Neutrophil (primary cell): ENCODE measurements at regions not wholly inside any gene's neighbourhood (a gene's known extent, or its start where the extent isn't known, plus 50 kb on each side); places are given as distances from the start of the nearest gene placed in this dataset.

Experiments
- H3K27ac ChIP-seq: fragments of 200-600 bp; sonication (generic); 2 replicates; pipeline ENCODE4 v1.5.1; 2016; ENCODE audit warnings: mild to moderate bottlenecking, moderate library complexity
- H3K27me3 ChIP-seq: fragments of 200-600 bp; sonication (generic); 2 replicates; pipeline ENCODE4 v1.6.0; 2016; ENCODE audit warnings: mild to moderate bottlenecking
- H3K36me3 ChIP-seq: fragments of 200-600 bp; sonication (generic); 2 replicates; pipeline ENCODE4 v1.5.1; 2017
- H3K4me1 ChIP-seq, 2 experiments: fragments of 200-600 bp in 1 of 2; sonication (generic) in 1 of 2; 1 replicate in 1 of 2; 2 replicates in 1 of 2; pipeline versions ENCODE4 v1.5.1 to v1.6.1; 2013 to 2016; ENCODE audit warnings: low read depth in 1 of 2, low read length in 1 of 2, mild to moderate bottlenecking in 1 of 2, moderate library complexity in 1 of 2; ENCODE audit not compliant: control insufficient read depth in 1 of 2, insufficient read depth in 1 of 2
- H3K4me3 ChIP-seq, 2 experiments: fragments of 200-600 bp in 1 of 2; sonication (generic) in 1 of 2; 1 replicate in 1 of 2; 2 replicates in 1 of 2; pipeline ENCODE4 v1.5.1; 2013 to 2016; ENCODE audit warnings: low read depth in 1 of 2, low read length in 1 of 2, mild to moderate bottlenecking in 1 of 2, moderate library complexity in 1 of 2
- H3K9me3 ChIP-seq: fragments of 200-600 bp; sonication (generic); 2 replicates; pipeline ENCODE4 v1.5.1; 2016
- CTCF ChIP-seq: fragments of 200-600 bp; sonication (generic); IDR thresholded peaks from 2 replicates; pipeline ENCODE4 v1.5.1; 2016; ENCODE audit warnings: antibody characterized with exemption

DNA sequence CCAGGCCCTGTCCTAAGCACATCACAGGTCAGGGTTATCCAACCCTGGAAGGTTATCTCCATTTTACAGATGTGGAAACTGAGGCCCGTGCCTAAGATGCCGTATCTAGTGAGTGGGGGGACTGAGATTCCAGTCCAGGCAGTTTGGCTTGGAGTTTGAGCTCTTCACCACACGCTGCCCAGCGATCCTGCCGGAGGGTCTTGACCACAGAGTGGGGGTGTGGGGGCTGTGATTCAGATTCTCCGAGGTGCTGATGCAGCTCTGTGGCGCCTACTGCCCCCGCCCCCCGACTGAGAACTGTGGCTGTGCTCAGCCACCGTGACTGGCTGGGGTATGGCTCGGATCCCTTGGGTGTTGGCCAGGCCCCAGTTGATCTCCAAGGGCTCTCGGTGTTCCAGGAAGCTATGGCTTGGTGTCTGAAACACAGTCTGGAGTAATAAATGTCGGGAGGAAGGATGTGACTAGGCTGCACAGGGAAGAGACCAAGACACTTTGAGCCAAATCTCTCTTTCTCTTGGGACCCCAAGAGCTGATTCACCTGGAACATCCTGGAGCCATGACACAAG is 60.6 kb upstream of the RASD2 start:
- H3K27me3 ChIP-seq = peaks cover 80% of the 10 kb centered on the region
- H3K4me3 ChIP-seq = no peak overlapping the region
- no peaks in the 10 kb centered on the region for H3K4me1 ChIP-seq
- no peaks in the 10 kb centered on the region for H3K36me3 ChIP-seq
- no peak overlapping the region for H3K27ac ChIP-seq
- H3K9me3 ChIP-seq = no peaks in the 10 kb centered on the region
- no peak for TF ChIP-seq CTCF

- H3K4me3 ChIP-seq = no peak overlapping the region
- no peaks in the 10 kb centered on the region for H3K9me3 ChIP-seq
- H3K27me3 ChIP-seq = peaks cover 72% of the 10 kb centered on the region
- TF ChIP-seq CTCF = no peak
- no peak overlapping the region for H3K27ac ChIP-seq
- no peaks in the 10 kb centered on the region for H3K36me3 ChIP-seq
- H3K4me1 ChIP-seq = no peaks in the 10 kb centered on the region
Measured at GRCh38 chr22:35480627-35481550, 59.7 kb upstream of the RASD2 start.

DNA sequence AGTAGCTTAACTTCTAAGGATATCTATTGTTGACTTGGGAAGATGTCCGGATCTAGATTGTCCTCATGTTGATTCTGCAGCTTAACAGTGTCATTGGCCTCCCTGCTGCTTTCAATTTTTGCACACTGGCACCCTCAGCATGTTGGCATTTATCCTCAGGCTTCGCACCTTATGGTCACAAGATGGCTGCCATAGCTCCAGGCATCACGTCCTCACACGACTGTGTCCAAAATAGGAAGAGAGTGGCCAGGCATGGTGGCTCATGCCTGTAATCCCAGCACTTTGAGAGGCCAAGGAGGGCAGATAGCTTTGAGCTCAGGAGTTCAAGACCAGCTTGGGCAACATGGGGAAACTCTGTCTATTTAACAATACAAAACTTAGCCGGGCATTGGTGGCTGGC is 58.3 kb upstream of the RASD2 start:
- Histone ChIP-seq H3K27me3 (peaks cover 57% of the 10 kb centered on the region), H3K36me3 (no peaks in the 10 kb centered on the region), H3K9me3 (no peaks in the 10 kb centered on the region), H3K4me3 (no peak overlapping the region), H3K27ac (no peak overlapping the region), H3K4me1 (no peaks in the 10 kb centered on the region)
- no peak for TF ChIP-seq CTCF

DNA sequence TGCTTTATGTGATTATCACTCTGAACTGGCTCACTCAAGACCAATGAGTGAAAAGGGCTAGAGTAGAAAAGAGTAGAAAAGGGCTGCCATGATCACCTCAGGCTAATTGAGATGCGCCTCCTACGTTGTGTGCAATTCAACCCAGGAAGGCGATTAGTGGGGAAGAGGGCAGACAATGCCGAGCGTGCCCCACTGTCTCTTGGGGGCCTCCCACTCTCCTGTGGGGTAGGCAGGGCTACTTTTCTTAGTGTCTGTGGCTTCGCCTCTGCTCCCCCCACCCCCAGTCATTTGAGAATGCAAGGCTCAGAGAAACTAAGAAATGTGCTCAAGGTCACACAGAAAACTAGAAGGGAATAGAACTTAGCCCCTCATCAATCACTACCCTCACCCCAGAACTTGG is 57.7 kb upstream of the RASD2 start:
- no peak overlapping the region for H3K4me3 ChIP-seq
- no peaks in the 10 kb centered on the region for H3K9me3 ChIP-seq
- no peak for TF ChIP-seq CTCF
- no peak overlapping the region for H3K27ac ChIP-seq
- H3K4me1 ChIP-seq = no peaks in the 10 kb centered on the region
- H3K36me3 ChIP-seq = no peaks in the 10 kb centered on the region
- peaks cover 51% of the 10 kb centered on the region for H3K27me3 ChIP-seq

DNA sequence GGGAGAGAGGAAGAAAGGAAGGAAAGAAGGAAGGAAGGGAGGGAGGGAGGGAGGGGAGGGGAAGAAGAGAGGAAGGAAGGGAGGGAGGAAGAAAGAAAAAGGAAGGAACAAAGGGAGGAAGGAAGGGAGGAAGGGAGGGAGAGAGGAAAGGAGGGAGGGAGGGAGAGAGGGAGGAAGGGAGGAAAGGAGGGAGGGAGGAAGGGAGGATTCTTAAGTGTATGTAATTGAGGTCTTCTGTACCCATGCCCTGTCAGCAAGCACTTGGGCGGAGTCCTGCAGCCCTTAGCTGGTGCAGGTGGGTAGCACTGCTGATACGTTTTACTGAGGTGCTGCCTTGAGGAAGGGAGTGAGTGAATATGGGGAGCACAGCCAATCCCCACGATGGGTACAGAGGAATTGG is 56.9 kb upstream of the RASD2 start:
- Histone ChIP-seq H3K4me1 (no peaks in the 10 kb centered on the region), H3K4me3 (no peak overlapping the region), H3K27ac (no peak overlapping the region), H3K27me3 (peaks cover 43% of the 10 kb centered on the region), H3K36me3 (no peaks in the 10 kb centered on the region), H3K9me3 (no peaks in the 10 kb centered on the region)
- TF ChIP-seq CTCF = no peak
